Activated naive CD8-positive, alpha-beta T cell treated with anti-CD3 and anti-CD28 coated beads, Interleukin-2, amount 10 ng/mL, durations not matched to agents 7 days and 5 days (primary cell): ENCODE measurements at regions not wholly inside any gene's neighbourhood (a gene's known extent, or its start where the extent isn't known, plus 50 kb on each side); places are given as distances from the start of the nearest gene placed in this dataset.

Experiments used
- ATAC-seq: fragments of 150-1000 bp; cut with Tn5 transposase; one replicate; pipeline ENCODE4 v1.10.0; 2021; ENCODE audit warnings: low read depth, moderate library complexity
- POLR2A ChIA-PET: fragments of 350-600 bp; sonication (Branson Sonifier 250); formaldehyde crosslinking; loops from one replicate; lab custom pipeline; 2021; ENCODE audit warnings: antibody characterized with exemption; lab: Charles Lee
- DNase-seq: peaks from one replicate; pipeline ENCODE4 v3.0.0; 2021
- H3K27ac Mint-ChIP-seq: one replicate; pipeline ENCODE4 v1.8.0; 2022; ENCODE audit warnings: mild to moderate bottlenecking, mixed read lengths
- H3K27me3 Mint-ChIP-seq: one replicate; pipeline ENCODE4 v1.8.0; 2022; ENCODE audit warnings: mild to moderate bottlenecking, moderate library complexity, mixed read lengths
- H3K36me3 Mint-ChIP-seq: one replicate; pipeline ENCODE4 v1.8.0; 2021; ENCODE audit warnings: mild to moderate bottlenecking, mixed read lengths
- H3K4me1 Mint-ChIP-seq: one replicate; pipeline ENCODE4 v1.8.0; 2021; ENCODE audit warnings: mixed read lengths
- H3K4me3 Mint-ChIP-seq: one replicate; pipeline ENCODE4 v1.8.0; 2022; ENCODE audit warnings: mild to moderate bottlenecking, moderate library complexity, mixed read lengths
- H3K9me3 Mint-ChIP-seq: one replicate; pipeline ENCODE4 v1.8.0; 2021; ENCODE audit warnings: mixed read lengths

DNA sequence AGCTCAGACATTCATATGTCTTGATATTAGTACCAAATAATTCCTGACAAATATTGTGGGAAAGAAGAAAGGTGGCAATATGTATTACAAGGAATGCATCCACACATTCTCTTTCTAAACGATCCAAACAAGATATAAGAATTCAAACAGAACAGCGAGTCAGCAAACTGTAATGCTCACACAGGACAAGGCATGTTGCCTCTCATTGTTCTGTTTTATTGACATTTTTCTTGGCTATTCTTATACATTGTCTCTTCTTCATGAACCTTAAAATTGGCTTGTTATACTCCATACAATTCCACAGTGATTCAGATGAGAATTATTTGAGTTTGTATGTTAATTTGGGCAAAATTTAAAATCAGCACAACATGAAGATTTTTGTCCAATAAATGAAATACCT, 189.1 kb downstream of the HS3ST3B1 start:
- POLR2A ChIA-PET: no interaction called here
- no peak overlapping the region for H3K27ac Mint-ChIP-seq
- ATAC-seq: no peak
- no peaks in the 10 kb centered on the region for H3K36me3 Mint-ChIP-seq
- peaks cover 6% of the 10 kb centered on the region for H3K9me3 Mint-ChIP-seq
- H3K27me3 Mint-ChIP-seq: no peaks in the 10 kb centered on the region
- H3K4me1 Mint-ChIP-seq: no peaks in the 10 kb centered on the region
- no peak overlapping the region for H3K4me3 Mint-ChIP-seq
- DNase-seq: no peak

DNA sequence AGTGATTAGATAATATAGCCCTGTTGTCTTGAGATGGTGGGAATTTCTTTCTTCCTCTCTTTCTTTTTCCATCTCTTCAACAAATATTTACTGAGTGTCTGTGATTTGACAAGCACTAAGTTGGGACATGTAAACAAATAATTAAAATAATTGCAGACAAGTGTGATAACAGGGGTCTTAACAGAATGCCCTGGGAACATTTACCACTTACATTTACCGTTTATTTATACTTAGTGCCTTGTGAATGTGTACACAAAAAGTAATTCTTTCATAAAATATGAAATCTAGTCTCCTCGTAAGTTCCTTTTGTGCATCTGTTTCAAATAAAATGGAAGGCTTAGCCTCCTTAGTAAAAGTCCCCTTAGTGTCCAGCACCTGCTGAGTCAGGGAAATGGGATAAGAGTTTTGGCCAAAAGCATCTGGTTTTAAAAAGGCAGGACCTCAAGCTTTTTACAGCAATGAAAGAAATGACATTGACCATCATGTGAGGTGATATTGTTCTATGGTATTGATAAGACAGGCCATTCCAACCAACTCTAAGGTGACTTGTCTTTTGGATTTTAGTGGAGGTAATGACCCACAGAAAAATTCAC, 188.2 kb downstream of the HS3ST3B1 start:
- DNase-seq: no peak
- POLR2A ChIA-PET: no interaction called here
- no peak for ATAC-seq
- H3K9me3 Mint-ChIP-seq: peaks cover 6% of the 10 kb centered on the region
- no peak overlapping the region for H3K4me3 Mint-ChIP-seq
- no peak overlapping the region for H3K27ac Mint-ChIP-seq
- no peaks in the 10 kb centered on the region for H3K36me3 Mint-ChIP-seq
- H3K27me3 Mint-ChIP-seq: no peaks in the 10 kb centered on the region
- no peaks in the 10 kb centered on the region for H3K4me1 Mint-ChIP-seq

DNA sequence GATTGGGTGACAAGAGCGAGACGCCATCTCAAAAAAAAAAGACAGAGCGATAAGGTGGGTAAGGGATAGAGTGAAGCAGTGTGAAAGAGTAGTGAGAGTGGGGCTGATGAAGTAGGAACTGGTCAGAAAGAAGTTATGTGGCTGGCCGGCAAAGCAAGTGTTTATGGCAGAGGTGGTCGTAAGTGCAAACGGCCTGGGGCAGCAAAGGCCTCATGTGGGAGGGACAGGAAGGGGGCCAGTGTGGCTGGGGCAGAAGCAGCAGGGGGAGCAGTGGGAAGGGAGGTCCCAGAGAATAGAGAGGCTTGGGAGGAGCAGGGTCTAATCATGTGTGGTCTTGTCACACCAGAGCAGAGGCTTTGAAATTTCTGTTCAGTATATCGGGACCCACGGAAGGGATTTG, 186.2 kb downstream of the HS3ST3B1 start:
- H3K27me3 Mint-ChIP-seq: no peaks in the 10 kb centered on the region
- POLR2A ChIA-PET: no interaction called here
- H3K36me3 Mint-ChIP-seq: no peaks in the 10 kb centered on the region
- no peak for ATAC-seq
- no peaks in the 10 kb centered on the region for H3K4me1 Mint-ChIP-seq
- no peak for DNase-seq
- peaks cover 5% of the 10 kb centered on the region for H3K9me3 Mint-ChIP-seq
- H3K4me3 Mint-ChIP-seq: no peak overlapping the region
- no peak overlapping the region for H3K27ac Mint-ChIP-seq

DNA sequence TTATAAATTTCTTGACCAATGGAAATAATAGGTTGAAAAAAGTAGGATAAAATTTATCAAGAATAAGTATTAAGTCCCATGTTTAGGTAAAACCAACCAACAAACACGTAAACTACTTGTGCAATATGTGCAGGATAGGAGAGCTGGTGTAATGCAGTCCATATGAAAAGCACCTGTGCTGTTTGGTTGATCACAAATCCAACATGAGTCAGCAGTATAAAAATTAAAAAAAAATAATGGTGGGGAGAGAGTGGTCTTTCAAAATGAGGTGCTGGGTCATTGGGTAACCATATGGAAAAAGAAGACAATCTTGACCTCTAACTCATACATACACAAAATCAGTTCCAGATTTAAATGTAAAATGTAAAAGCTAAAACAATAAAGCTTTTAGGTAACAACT, 181.8 kb downstream of the HS3ST3B1 start:
- no peak for DNase-seq
- H3K36me3 Mint-ChIP-seq: no peaks in the 10 kb centered on the region
- ATAC-seq: no peak
- POLR2A ChIA-PET: no interaction called here
- peaks cover 5% of the 10 kb centered on the region for H3K9me3 Mint-ChIP-seq
- H3K27ac Mint-ChIP-seq: no peak overlapping the region
- H3K4me3 Mint-ChIP-seq: no peak overlapping the region
- H3K27me3 Mint-ChIP-seq: no peaks in the 10 kb centered on the region
- no peaks in the 10 kb centered on the region for H3K4me1 Mint-ChIP-seq

DNA sequence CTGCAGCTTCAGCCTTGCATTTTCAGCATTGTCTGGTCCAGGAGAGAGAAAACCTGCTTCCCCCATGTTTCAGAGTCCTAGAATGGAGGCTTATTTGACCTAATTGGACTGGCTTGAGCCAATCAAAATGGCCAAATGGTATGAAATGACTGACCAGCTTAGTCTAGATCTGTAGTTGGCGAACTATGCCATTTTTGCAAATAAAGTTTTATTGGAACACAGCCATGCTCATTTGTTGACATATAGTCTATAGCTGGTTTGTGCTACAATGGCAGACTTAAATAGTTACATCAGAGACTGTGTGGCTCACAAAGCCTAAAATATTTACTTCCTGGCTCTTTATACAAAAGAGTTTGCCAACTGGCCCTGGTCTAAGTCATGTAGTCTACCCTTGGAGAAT, 180.8 kb downstream of the HS3ST3B1 start:
- no peak for DNase-seq
- peaks cover 2% of the 10 kb centered on the region for H3K36me3 Mint-ChIP-seq
- no peak overlapping the region for H3K4me3 Mint-ChIP-seq
- POLR2A ChIA-PET: no interaction called here
- H3K27ac Mint-ChIP-seq: no peak overlapping the region
- H3K9me3 Mint-ChIP-seq: peaks cover 4% of the 10 kb centered on the region
- no peaks in the 10 kb centered on the region for H3K4me1 Mint-ChIP-seq
- ATAC-seq: no peak
- H3K27me3 Mint-ChIP-seq: no peaks in the 10 kb centered on the region

DNA sequence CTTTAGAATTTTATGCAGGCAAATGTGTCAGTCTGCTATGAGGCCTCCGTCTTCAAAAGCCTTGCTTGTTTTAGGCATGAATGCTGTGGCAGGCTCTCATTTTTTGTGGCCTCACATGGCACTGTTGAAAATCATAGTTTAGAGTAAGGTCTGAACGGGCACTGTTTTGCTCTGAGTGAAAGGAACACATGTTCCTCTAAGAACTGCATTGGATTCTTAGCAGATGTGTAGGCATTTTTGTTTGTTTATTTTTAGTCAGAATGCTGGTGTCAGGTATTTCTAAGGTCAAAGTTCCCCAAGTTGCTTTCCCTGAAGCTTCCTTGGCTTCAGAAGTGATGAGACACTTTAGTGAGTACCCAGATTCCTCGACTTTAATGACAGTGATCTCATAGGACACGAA, 173.7 kb downstream of the HS3ST3B1 start:
- Mint-ChIP-seq H3K4me3 (no peak overlapping the region), H3K4me1 (no peaks in the 10 kb centered on the region), H3K27me3 (no peaks in the 10 kb centered on the region), H3K36me3 (peaks cover 2% of the 10 kb centered on the region), H3K27ac (no peak overlapping the region), H3K9me3 (peaks cover 5% of the 10 kb centered on the region)
- DNase-seq (no peak), ATAC-seq (no peak)
- POLR2A ChIA-PET: no interaction called here

DNA sequence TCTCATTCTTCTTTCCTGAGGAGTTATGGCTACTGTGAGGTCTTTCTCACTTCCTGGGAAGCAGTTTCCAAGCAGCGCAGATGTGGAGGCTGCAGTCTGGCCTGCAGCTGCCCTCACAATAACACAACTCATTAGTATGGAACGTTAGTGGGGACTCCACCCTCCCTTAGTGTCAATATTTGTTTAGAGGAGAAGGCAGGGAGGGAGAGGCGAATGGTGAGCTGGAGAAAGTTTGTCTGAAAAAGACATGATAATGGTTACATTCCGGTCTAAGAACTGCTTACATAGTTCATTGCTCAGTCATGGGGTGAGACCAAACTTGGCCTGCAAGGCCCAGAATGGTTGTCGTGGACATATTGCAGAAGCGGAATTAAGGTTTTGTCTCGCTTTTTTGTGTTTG, 170.2 kb downstream of the HS3ST3B1 start:
- Mint-ChIP-seq H3K4me1 (no peaks in the 10 kb centered on the region), H3K27me3 (no peaks in the 10 kb centered on the region), H3K9me3 (peaks cover 9% of the 10 kb centered on the region), H3K27ac (no peak overlapping the region), H3K36me3 (no peaks in the 10 kb centered on the region), H3K4me3 (no peak overlapping the region)
- ATAC-seq (no peak), DNase-seq (no peak)
- POLR2A ChIA-PET: no interaction called here

DNA sequence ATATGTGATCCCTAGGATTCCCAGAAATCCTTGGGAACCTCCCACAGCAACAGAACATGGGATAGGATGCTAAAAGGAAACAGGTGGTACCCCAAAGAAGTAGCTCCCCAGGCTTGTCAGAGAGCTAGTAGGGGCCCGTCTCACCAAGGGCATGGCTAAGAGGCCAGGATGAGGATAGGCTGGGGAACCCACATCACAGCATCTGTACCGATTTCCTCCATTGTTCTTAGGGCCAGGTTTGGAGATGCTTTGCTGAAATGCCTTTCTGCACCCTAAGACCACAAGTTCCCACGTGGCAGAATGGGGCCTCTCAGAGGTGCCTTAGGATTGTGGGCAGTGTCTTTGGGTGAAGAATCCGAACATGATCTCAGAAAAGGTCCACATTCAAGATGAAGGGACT, 169.5 kb downstream of the HS3ST3B1 start:
- DNase-seq (no peak), ATAC-seq (no peak)
- Mint-ChIP-seq H3K27ac (no peak overlapping the region), H3K27me3 (no peaks in the 10 kb centered on the region), H3K36me3 (no peaks in the 10 kb centered on the region), H3K4me1 (no peaks in the 10 kb centered on the region), H3K9me3 (peaks cover 9% of the 10 kb centered on the region), H3K4me3 (no peak overlapping the region)
- POLR2A ChIA-PET: no interaction called here

DNA sequence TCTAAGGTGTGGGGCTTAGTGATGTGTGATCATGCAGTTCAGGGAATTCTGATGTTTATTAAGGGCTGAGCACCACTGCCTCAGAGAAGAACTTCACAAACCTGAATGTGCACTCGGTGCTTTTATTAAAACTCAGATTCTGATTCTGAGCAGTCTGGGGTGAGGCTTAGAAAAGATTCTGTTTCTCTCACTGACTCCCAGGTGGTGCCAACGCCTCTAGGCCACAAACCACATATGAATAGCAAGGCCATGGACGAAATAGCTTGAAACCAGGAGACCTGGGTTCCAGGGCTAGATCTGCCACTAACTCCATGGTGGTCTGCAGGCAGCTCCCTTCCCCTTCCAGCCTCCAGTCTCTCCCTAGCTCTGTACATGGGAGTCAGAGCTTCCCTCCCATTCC, 169.1 kb downstream of the HS3ST3B1 start:
- POLR2A ChIA-PET: no interaction called here
- Mint-ChIP-seq H3K9me3 (peaks cover 7% of the 10 kb centered on the region), H3K4me3 (no peak overlapping the region), H3K27ac (no peak overlapping the region), H3K27me3 (no peaks in the 10 kb centered on the region), H3K36me3 (no peaks in the 10 kb centered on the region), H3K4me1 (no peaks in the 10 kb centered on the region)
- DNase-seq (no peak), ATAC-seq (no peak)

DNA sequence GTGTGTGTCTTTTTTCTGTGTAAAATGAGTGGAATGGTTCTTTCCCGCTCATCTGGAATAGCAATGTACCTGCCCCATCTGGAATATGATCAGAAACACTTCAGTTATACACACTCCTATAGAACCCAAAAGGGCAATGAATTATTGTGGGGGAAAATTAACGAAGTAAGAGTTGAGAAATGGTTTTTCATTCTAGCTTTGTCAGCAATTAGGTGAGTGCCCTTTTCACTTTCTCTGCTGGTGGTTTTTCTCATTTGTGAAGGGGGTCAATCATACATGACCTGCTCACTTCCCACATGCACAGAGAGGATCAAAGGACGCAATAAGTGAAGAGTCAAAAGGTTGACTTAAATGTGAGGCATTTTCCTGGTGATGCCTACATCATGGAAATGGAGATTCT, 168.0 kb downstream of the HS3ST3B1 start:
- Mint-ChIP-seq H3K27ac (no peak overlapping the region), H3K27me3 (no peaks in the 10 kb centered on the region), H3K36me3 (no peaks in the 10 kb centered on the region), H3K9me3 (peaks cover 7% of the 10 kb centered on the region), H3K4me1 (no peaks in the 10 kb centered on the region), H3K4me3 (no peak overlapping the region)
- POLR2A ChIA-PET: no interaction called here
- no peak for ATAC-seq
- no peak for DNase-seq

DNA sequence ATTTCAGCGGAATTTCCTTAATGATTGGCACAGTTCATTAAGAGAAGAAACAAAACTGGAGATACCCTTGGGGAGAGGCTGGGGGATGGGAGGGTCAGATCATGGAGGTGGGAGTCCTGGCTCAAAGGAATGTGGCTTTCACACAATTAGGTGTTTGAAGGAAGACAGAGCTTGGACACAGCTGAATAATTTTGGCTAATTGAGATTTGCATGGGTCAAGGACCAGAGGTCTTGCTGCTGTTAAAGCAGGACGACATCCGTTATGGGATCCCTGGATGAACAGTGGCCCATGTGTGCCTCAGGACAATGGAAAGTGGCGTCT, 160.3 kb downstream of the HS3ST3B1 start:
- Mint-ChIP-seq H3K4me1 (no peaks in the 10 kb centered on the region), H3K9me3 (peaks cover 5% of the 10 kb centered on the region), H3K36me3 (no peaks in the 10 kb centered on the region), H3K4me3 (no peak overlapping the region), H3K27ac (no peak overlapping the region), H3K27me3 (no peaks in the 10 kb centered on the region)
- DNase-seq (no peak), ATAC-seq (no peak)
- POLR2A ChIA-PET: no interaction called here

DNA sequence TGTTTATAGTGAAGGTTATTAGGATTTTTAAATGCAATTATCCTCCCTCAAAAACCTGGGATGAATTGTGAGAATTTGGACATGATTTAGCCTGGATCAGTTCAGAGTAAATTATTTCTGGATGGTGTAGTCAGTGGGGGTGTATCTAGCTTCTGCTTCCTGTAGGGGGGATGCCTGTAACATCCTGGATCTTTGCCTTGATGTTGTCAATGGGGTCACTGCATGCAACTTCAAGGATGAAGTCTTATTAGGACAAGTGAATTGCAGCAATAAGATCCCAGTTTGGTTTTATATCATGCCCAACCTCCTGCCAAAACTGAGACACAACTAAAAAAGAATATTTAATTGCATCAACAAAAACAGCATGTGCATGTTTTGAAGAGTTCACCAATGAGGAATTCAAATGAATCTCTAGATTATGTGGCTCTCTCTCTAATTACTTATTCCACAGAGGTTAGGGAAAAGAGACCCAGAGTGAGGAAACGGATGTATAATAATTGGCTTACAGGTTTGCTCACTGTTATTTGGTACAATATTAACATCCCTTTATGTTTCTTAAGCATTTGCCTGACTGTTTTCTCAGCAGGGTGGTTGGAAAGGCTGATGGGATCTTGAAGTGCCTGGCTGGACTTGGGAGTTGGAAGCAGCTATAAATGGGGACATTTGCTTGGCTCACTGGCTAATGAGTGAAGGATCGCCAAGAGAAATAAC, 159.8 kb downstream of the HS3ST3B1 start:
- no peak overlapping the region for H3K27ac Mint-ChIP-seq
- DNase-seq (no peak), ATAC-seq (no peak)
- H3K4me1 Mint-ChIP-seq: no peaks in the 10 kb centered on the region
- H3K27me3 Mint-ChIP-seq: no peaks in the 10 kb centered on the region
- H3K36me3 Mint-ChIP-seq: no peaks in the 10 kb centered on the region
- peaks cover 7% of the 10 kb centered on the region for H3K9me3 Mint-ChIP-seq
- H3K4me3 Mint-ChIP-seq: no peak overlapping the region
- POLR2A ChIA-PET: no interaction called here

DNA sequence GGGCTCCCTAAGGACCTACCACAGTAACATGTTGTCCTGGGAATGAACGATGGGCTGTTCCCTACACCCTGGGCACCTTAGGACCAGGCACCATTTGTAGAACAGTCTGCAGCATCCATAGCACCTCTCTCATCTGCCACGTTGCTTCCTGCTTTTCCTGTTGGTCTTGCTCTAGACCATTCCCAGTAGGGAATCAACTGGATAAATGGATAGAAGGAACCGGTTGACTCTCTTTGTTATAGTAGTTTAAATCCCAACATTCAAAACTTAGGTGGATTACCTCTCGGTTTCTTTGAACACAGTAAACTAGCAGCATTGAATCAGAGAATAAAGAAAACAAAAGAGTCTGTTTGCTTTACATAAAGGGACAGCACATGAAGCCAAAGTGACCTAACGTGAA, 159.1 kb downstream of the HS3ST3B1 start:
- Mint-ChIP-seq H3K9me3 (peaks cover 7% of the 10 kb centered on the region), H3K4me1 (no peaks in the 10 kb centered on the region), H3K4me3 (no peak overlapping the region), H3K36me3 (no peaks in the 10 kb centered on the region), H3K27ac (no peak overlapping the region), H3K27me3 (no peaks in the 10 kb centered on the region)
- POLR2A ChIA-PET: no interaction called here
- no peak for ATAC-seq
- no peak for DNase-seq

DNA sequence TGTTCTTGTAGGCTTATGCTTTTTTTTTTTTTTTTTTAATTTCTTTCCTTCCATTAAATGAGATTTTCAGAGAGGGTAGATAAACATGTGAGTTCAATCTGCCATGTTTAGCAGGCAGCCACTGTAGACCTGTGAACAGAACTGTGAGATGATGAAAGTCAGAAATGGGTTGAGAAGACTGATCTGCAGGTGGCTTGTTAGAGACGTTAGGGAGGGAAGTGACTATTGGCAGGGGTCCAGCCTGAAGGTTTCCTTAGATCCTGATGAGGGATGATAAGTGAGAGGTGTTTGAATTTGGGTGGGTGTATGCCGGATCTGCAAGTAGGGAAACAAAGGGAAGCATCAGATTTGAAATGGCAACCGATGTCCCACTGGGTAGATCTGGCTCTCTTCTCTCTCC, 157.8 kb downstream of the HS3ST3B1 start:
- no peak overlapping the region for H3K27ac Mint-ChIP-seq
- H3K4me3 Mint-ChIP-seq: no peak overlapping the region
- H3K4me1 Mint-ChIP-seq: no peaks in the 10 kb centered on the region
- ATAC-seq (no peak), DNase-seq (no peak)
- H3K27me3 Mint-ChIP-seq: no peaks in the 10 kb centered on the region
- POLR2A ChIA-PET: no interaction called here
- H3K36me3 Mint-ChIP-seq: no peaks in the 10 kb centered on the region
- peaks cover 7% of the 10 kb centered on the region for H3K9me3 Mint-ChIP-seq
